OCI-LY3 (cell line): ENCODE measurements at regions not wholly inside any gene's neighbourhood (a gene's known extent, or its start where the extent isn't known, plus 50 kb on each side); places are given as distances from the start of the nearest gene placed in this dataset.

Source experiments
- EZH2phosphoT487 ChIP-seq: fragments of 200-600 bp; shearing (Covaris generic); IDR thresholded peaks from 2 replicates; pipeline ENCODE4 v1.6.1; 2018; ENCODE audit warnings: antibody characterized with exemption, mixed run types, low read depth
- TF ChIP-seq, protein P1 (sequence below): fragments of 200-600, 300-600 bp; sonication (generic); IDR thresholded peaks from 2 replicates; pipeline ENCODE4 v1.5.1; 2014; ENCODE audit warnings: antibody characterized with exemption, low read length, low read depth

DNA sequence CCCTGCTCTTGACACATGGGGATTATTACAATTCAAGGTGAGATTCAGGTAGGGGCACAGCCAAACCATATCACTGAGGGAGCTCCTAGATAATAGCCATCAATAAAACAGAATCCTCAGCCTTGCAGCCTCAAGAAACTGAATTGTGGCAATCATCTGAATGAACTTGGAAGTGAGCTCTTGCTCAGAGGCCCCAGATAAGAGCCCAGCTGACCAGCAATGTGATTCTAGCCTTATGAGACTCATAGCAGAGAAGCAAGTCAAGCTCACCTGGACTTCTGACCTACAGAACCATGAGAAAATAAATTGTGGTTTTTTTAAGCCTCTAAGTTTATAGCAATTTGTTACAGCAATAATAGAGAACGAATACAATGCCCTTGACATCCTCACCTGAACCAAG lies 302.5 kb downstream of the LTN1 start:
- TF ChIP-seq, protein P1, sequence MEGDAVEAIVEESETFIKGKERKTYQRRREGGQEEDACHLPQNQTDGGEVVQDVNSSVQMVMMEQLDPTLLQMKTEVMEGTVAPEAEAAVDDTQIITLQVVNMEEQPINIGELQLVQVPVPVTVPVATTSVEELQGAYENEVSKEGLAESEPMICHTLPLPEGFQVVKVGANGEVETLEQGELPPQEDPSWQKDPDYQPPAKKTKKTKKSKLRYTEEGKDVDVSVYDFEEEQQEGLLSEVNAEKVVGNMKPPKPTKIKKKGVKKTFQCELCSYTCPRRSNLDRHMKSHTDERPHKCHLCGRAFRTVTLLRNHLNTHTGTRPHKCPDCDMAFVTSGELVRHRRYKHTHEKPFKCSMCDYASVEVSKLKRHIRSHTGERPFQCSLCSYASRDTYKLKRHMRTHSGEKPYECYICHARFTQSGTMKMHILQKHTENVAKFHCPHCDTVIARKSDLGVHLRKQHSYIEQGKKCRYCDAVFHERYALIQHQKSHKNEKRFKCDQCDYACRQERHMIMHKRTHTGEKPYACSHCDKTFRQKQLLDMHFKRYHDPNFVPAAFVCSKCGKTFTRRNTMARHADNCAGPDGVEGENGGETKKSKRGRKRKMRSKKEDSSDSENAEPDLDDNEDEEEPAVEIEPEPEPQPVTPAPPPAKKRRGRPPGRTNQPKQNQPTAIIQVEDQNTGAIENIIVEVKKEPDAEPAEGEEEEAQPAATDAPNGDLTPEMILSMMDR = no peak
- TF ChIP-seq EZH2phosphoT487 = no peak
